OCI-LY1 (cell line): ENCODE measurements at regions not wholly inside any gene's neighbourhood (a gene's known extent, or its start where the extent isn't known, plus 50 kb on each side); places are given as distances from the start of the nearest gene placed in this dataset.

Source experiments
- EZH2 ChIP-seq: fragments of 200-600 bp; sonication (generic), shearing (Covaris generic); IDR thresholded peaks from 2 replicates; pipeline ENCODE4 v1.8.0; 2017; ENCODE audit warnings: borderline replicate concordance, mixed run types, mild to moderate bottlenecking, antibody characterized with exemption, low read length, moderate library complexity, mixed read lengths
- TF ChIP-seq, protein P1 (sequence below): fragments of 200-600 bp; sonication (generic), shearing (Covaris generic); IDR thresholded peaks from 2 replicates; pipeline ENCODE4 v1.5.1; 2017; ENCODE audit warnings: mild to moderate bottlenecking, antibody characterized with exemption, low read length, moderate library complexity, mixed read lengths

DNA sequence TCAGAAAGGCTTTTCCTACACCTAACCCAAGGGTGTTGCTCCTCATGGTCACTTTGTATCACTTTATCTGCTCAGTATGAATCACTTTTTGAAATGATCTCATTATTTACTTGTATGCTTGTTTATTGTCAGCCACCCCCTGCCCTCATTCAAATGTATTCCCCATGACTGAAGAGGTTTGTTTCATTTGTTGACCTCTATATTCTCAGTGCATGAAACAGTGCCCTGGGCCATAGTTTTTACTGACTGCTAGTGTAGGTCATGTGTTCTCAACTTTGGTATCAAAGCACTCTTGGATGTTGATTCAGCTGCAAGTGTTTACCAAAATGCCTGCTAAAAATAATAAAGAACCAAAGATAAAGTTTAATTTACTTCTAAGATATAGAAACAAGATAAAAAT, 381.7 kb upstream of the ARPP21 start:
- TF ChIP-seq, protein P1, sequence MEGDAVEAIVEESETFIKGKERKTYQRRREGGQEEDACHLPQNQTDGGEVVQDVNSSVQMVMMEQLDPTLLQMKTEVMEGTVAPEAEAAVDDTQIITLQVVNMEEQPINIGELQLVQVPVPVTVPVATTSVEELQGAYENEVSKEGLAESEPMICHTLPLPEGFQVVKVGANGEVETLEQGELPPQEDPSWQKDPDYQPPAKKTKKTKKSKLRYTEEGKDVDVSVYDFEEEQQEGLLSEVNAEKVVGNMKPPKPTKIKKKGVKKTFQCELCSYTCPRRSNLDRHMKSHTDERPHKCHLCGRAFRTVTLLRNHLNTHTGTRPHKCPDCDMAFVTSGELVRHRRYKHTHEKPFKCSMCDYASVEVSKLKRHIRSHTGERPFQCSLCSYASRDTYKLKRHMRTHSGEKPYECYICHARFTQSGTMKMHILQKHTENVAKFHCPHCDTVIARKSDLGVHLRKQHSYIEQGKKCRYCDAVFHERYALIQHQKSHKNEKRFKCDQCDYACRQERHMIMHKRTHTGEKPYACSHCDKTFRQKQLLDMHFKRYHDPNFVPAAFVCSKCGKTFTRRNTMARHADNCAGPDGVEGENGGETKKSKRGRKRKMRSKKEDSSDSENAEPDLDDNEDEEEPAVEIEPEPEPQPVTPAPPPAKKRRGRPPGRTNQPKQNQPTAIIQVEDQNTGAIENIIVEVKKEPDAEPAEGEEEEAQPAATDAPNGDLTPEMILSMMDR: no peak
- TF ChIP-seq EZH2: no peak
